ENCODE measurements at regions not wholly inside any gene's neighbourhood (a gene's known extent, or its start where the extent isn't known, plus 50 kb on each side); places are given as distances from the start of the nearest gene placed in this dataset.

DNA sequence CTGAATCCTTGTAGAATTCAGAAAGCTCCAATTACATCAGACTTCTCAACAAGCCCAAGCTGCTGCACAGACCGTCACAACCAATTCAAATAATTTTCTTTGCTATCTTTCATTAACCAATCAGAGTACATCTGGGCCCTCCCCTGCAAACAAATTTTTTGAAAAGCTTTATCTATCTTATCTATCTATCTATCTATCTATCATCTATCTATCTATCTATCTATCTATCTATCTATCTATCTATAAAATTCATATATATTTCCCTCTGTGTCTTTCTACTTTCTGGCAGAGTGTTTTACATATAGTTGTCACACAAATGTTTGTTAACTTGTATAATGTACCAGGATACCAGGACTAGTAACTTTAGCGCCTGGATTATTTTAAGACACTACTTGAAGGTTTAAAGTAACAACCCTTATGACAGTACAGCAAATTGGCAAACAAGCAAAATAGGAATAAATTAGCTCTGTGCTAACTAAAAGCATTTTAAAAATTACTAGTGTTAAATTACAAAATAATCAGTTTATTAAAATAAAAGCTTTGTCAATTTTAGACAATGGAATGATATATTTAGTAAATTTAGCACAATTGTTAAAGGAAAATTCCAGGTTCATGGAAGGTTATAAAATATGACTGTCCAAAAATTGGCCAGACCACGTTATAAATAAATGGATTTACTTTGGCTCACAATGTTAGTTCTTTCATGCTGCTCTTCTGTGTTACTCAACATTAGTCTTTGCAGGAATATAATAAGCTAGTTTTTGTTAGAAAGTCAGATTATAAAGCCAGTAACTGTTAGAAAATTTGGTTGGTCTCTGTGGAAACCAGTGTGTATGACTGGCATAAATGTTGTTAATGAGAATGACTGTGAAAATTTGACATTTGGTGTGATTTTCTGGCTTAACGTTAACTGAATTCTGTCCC lies 138.6 kb downstream of the SUCNR1 start:
- no peak for DNase-seq (ENCODE audit: low read depth)
- TF ChIP-seq, protein P1, sequence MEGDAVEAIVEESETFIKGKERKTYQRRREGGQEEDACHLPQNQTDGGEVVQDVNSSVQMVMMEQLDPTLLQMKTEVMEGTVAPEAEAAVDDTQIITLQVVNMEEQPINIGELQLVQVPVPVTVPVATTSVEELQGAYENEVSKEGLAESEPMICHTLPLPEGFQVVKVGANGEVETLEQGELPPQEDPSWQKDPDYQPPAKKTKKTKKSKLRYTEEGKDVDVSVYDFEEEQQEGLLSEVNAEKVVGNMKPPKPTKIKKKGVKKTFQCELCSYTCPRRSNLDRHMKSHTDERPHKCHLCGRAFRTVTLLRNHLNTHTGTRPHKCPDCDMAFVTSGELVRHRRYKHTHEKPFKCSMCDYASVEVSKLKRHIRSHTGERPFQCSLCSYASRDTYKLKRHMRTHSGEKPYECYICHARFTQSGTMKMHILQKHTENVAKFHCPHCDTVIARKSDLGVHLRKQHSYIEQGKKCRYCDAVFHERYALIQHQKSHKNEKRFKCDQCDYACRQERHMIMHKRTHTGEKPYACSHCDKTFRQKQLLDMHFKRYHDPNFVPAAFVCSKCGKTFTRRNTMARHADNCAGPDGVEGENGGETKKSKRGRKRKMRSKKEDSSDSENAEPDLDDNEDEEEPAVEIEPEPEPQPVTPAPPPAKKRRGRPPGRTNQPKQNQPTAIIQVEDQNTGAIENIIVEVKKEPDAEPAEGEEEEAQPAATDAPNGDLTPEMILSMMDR (IDR thresholded peaks at IDR 0.05; ENCODE audit: low read length, missing control alignments) = no peak
- no peak overlapping the region for H3K4me3 ChIP-seq (replicated peaks; ENCODE audit: low read depth, low read length)

DNA sequence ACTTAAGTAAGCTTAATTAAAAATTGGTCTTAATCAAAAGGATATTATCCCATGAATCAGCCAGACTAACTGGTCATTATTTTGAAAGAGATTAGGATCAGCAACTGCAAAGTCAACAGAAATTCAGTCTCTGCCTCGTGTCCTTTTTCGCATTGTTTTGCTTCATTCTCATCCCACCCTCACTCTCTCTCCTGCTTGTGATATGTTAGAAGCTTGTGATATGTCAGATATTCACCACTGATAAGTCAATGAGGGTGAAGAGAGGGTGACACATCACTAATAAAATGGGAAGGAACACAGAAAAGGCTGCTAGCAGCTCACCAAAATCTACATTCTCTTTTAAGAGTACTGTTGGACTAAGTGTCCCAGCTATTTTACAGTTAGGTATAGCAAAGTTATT lies 146.1 kb downstream of the SUCNR1 start:
- DNase-seq (ENCODE audit: low read depth) = no peak
- TF ChIP-seq, protein P1 (IDR thresholded peaks at IDR 0.05; ENCODE audit: low read length, missing control alignments) = no peak
- H3K4me3 ChIP-seq (replicated peaks; ENCODE audit: low read depth, low read length) = no peak overlapping the region

- DNase-seq (ENCODE audit: low read depth) = peak; percentile 69
- TF ChIP-seq, protein P1 (IDR thresholded peaks at IDR 0.05; ENCODE audit: low read length, missing control alignments) = no peak
These were observed 148.6 kb downstream of the SUCNR1 start for GRCh38 chr3:152021951-152022461.

GRCh38 chr3:152026033-152026556 lies 152.7 kb downstream of the SUCNR1 start:
- DNase-seq (ENCODE audit: low read depth) = peak; percentile 88

More at GRCh38 chr3:152021951-152022461, 148.6 kb downstream of the SUCNR1 start:
- H3K4me3 ChIP-seq (replicated peaks; ENCODE audit: low read depth, low read length) = no peak overlapping the region

GRCh38 chr3:152030320-152030719 lies 156.9 kb downstream of the SUCNR1 start:
- TF ChIP-seq, protein P1 (IDR thresholded peaks at IDR 0.05; ENCODE audit: low read length, missing control alignments) = no peak
- no peak overlapping the region for H3K4me3 ChIP-seq (replicated peaks; ENCODE audit: low read depth, low read length)
- no peak for DNase-seq (ENCODE audit: low read depth)

More at GRCh38 chr3:152026033-152026556, 152.7 kb downstream of the SUCNR1 start:
- TF ChIP-seq, protein P1 (IDR thresholded peaks at IDR 0.05; ENCODE audit: low read length, missing control alignments) = peak; percentile 38
- H3K4me3 ChIP-seq (replicated peaks; ENCODE audit: low read depth, low read length) = no peak overlapping the region

- DNase-seq (ENCODE audit: low read depth) = no peak
- TF ChIP-seq, protein P1 (IDR thresholded peaks at IDR 0.05; ENCODE audit: low read length, missing control alignments) = no peak
- H3K4me3 ChIP-seq (replicated peaks; ENCODE audit: low read depth, low read length) = no peak overlapping the region
These were observed 157.9 kb downstream of the SUCNR1 start for GRCh38 chr3:152031321-152031720.
